ENCODE measurements at regions not wholly inside any gene's neighbourhood (a gene's known extent, or its start where the extent isn't known, plus 50 kb on each side); places are given as distances from the start of the nearest gene placed in this dataset.

DNA sequence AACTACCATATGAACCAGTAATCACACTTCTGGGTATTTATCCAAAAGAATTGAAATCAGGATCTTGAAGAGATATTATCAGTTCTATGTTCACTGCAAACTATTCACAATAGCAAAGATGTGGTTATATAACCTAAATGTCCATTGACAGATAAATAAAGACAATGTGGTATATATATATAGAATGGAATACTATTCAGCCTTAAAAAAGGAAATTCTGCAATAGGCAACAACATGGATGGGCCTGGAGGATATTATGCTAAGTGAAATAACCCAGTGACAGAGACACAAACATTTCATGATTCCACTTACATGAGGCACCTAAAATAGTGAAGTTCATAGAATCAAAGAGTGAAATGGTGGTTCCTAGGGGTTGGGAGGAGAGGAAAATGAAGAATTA is 90.6 kb upstream of the CDK1 start:
- Histone ChIP-seq H3K27ac (ENCODE audit: low read depth in 1 of 2, low read length in 2 of 2) (no peak overlapping the region), H3K27me3 (ENCODE audit: control insufficient read depth in 4 of 4, insufficient read depth in 4 of 4, low read length in 3 of 4) (no peaks in the 10 kb centered on the region), H3K9ac (ENCODE audit: low read depth in 1 of 2, low read length in 2 of 2) (no peak overlapping the region), H3K4me3 (ENCODE audit: low read depth in 1 of 3, low read length in 3 of 3) (no peak overlapping the region), H3K9me3 (ENCODE audit: control insufficient read depth in 4 of 4, low read length in 3 of 4) (no peaks in the 10 kb centered on the region), H3K4me1 (ENCODE audit: control insufficient read depth in 4 of 4, insufficient read depth in 4 of 4, low read length in 3 of 4) (no peaks in the 10 kb centered on the region), H3K36me3 (ENCODE audit: control insufficient read depth in 4 of 4, insufficient read depth in 3 of 4, low read depth in 1 of 4, low read length in 3 of 4) (no peaks in the 10 kb centered on the region)
- TF ChIP-seq GABPA (IDR thresholded peaks at IDR 0.05 in 1 of 2, conservative IDR thresholded peaks at IDR 0.05 in 1 of 2) (no peak), RAD21 (IDR thresholded peaks at IDR 0.05) (no peak), FOXA2 (IDR thresholded peaks at IDR 0.05) (no peak), TAF1 (conservative IDR thresholded peaks at IDR 0.05) (no peak), NR2F2 (IDR thresholded peaks at IDR 0.05) (no peak), EGR1 (IDR thresholded peaks at IDR 0.05; ENCODE audit: low read depth in 2 of 2) (no peak)
- TF ChIP-seq, protein P1, sequence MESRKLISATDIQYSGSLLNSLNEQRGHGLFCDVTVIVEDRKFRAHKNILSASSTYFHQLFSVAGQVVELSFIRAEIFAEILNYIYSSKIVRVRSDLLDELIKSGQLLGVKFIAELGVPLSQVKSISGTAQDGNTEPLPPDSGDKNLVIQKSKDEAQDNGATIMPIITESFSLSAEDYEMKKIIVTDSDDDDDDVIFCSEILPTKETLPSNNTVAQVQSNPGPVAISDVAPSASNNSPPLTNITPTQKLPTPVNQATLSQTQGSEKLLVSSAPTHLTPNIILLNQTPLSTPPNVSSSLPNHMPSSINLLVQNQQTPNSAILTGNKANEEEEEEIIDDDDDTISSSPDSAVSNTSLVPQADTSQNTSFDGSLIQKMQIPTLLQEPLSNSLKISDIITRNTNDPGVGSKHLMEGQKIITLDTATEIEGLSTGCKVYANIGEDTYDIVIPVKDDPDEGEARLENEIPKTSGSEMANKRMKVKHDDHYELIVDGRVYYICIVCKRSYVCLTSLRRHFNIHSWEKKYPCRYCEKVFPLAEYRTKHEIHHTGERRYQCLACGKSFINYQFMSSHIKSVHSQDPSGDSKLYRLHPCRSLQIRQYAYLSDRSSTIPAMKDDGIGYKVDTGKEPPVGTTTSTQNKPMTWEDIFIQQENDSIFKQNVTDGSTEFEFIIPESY (IDR thresholded peaks at IDR 0.05), result no peak
- TF ChIP-seq, protein P2, sequence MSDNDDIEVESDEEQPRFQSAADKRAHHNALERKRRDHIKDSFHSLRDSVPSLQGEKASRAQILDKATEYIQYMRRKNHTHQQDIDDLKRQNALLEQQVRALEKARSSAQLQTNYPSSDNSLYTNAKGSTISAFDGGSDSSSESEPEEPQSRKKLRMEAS (IDR thresholded peaks at IDR 0.05), result no peak
- TF ChIP-seq, protein P3, sequence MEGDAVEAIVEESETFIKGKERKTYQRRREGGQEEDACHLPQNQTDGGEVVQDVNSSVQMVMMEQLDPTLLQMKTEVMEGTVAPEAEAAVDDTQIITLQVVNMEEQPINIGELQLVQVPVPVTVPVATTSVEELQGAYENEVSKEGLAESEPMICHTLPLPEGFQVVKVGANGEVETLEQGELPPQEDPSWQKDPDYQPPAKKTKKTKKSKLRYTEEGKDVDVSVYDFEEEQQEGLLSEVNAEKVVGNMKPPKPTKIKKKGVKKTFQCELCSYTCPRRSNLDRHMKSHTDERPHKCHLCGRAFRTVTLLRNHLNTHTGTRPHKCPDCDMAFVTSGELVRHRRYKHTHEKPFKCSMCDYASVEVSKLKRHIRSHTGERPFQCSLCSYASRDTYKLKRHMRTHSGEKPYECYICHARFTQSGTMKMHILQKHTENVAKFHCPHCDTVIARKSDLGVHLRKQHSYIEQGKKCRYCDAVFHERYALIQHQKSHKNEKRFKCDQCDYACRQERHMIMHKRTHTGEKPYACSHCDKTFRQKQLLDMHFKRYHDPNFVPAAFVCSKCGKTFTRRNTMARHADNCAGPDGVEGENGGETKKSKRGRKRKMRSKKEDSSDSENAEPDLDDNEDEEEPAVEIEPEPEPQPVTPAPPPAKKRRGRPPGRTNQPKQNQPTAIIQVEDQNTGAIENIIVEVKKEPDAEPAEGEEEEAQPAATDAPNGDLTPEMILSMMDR (IDR thresholded peaks at IDR 0.05; ENCODE audit: low read depth, low read length, missing input control), result no peak
- TF ChIP-seq, protein P4, sequence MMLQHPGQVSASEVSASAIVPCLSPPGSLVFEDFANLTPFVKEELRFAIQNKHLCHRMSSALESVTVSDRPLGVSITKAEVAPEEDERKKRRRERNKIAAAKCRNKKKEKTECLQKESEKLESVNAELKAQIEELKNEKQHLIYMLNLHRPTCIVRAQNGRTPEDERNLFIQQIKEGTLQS (IDR thresholded peaks at IDR 0.05), result no peak
- TF ChIP-seq, protein P5, sequence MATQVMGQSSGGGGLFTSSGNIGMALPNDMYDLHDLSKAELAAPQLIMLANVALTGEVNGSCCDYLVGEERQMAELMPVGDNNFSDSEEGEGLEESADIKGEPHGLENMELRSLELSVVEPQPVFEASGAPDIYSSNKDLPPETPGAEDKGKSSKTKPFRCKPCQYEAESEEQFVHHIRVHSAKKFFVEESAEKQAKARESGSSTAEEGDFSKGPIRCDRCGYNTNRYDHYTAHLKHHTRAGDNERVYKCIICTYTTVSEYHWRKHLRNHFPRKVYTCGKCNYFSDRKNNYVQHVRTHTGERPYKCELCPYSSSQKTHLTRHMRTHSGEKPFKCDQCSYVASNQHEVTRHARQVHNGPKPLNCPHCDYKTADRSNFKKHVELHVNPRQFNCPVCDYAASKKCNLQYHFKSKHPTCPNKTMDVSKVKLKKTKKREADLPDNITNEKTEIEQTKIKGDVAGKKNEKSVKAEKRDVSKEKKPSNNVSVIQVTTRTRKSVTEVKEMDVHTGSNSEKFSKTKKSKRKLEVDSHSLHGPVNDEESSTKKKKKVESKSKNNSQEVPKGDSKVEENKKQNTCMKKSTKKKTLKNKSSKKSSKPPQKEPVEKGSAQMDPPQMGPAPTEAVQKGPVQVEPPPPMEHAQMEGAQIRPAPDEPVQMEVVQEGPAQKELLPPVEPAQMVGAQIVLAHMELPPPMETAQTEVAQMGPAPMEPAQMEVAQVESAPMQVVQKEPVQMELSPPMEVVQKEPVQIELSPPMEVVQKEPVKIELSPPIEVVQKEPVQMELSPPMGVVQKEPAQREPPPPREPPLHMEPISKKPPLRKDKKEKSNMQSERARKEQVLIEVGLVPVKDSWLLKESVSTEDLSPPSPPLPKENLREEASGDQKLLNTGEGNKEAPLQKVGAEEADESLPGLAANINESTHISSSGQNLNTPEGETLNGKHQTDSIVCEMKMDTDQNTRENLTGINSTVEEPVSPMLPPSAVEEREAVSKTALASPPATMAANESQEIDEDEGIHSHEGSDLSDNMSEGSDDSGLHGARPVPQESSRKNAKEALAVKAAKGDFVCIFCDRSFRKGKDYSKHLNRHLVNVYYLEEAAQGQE (IDR thresholded peaks at IDR 0.05), result no peak
- DNase-seq (ENCODE audit: low spot score), result no peak

DNA sequence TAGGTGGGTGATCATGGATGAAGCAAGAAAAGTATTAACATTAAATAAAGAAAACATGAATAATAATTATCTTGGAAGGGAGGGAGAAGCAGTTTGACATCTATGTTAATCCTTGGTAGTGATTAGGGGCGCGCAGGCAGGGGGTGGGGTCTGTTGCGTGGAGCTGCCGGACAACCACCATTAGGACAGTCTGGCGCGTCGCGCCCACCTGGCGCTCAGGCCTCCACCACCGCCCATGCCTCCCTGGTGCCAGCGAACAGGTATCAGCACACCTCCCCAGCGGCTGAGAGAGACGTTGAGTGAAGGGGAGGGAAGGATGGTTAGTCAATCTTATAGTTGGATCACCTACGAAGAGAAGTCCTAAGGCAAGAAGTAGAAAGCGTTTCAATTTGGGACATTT is 94.2 kb upstream of the CDK1 start:
- Histone ChIP-seq H3K9me3 (ENCODE audit: control insufficient read depth in 4 of 4, low read length in 3 of 4) (no peaks in the 10 kb centered on the region), H3K4me3 (ENCODE audit: low read depth in 1 of 3, low read length in 3 of 3) (no peak overlapping the region), H3K9ac (ENCODE audit: low read depth in 1 of 2, low read length in 2 of 2) (no peak overlapping the region), H3K27me3 (ENCODE audit: control insufficient read depth in 4 of 4, insufficient read depth in 4 of 4, low read length in 3 of 4) (no peaks in the 10 kb centered on the region), H3K27ac (ENCODE audit: low read depth in 1 of 2, low read length in 2 of 2) (no peak overlapping the region), H3K36me3 (ENCODE audit: control insufficient read depth in 4 of 4, insufficient read depth in 3 of 4, low read depth in 1 of 4, low read length in 3 of 4) (no peaks in the 10 kb centered on the region), H3K4me1 (ENCODE audit: control insufficient read depth in 4 of 4, insufficient read depth in 4 of 4, low read length in 3 of 4) (no peaks in the 10 kb centered on the region)
- WGBS, result 87% methylated on average over 15 of the region's 15 CpGs
- no peak for DNase-seq (ENCODE audit: low spot score)
- no peak for TF ChIP-seq GABPA (IDR thresholded peaks at IDR 0.05 in 1 of 2, conservative IDR thresholded peaks at IDR 0.05 in 1 of 2)
- no peak for TF ChIP-seq HNF4A (conservative IDR thresholded peaks at IDR 0.05)
- TF ChIP-seq NR2F2 (IDR thresholded peaks at IDR 0.05), result no peak
- TF ChIP-seq, protein P1 (IDR thresholded peaks at IDR 0.05), result no peak

Measured in liver (tissue), 8 donors.